K562 (cell line): ENCODE measurements at regions not wholly inside any gene's neighbourhood (a gene's known extent, or its start where the extent isn't known, plus 50 kb on each side); places are given as distances from the start of the nearest gene placed in this dataset.

Experiments used
- ATAC-seq: fragments of 200-7000 bp; cut with Tn5 transposase; 3 replicates; pipeline ENCODE4 v1.9.1; 2020; ENCODE audit warnings: moderate library complexity
- BruUV-seq: library from RNA; stranded (reverse); fragments of 400-500 nt; replicated peaks from 2 replicates; lab custom pipeline; 2021; lab: Mats Ljungman, UMichigan
- CTCF ChIA-PET: fragments of 300-600 bp; formaldehyde crosslinking; extraction: SDS; loops from one replicate; lab custom pipeline; 2021; ENCODE audit warnings: low intra/inter-chr PET ratio; lab: Yijun Ruan, JAX
- POLR2A ChIA-PET: fragments of 300-600, 350-650 bp; sonication (Branson Sonifier 250); formaldehyde crosslinking; extraction: SDS; loops from one replicate; lab custom pipeline; 2021; ENCODE audit warnings: antibody characterized with exemption, inconsistent platforms; lab: Yijun Ruan, JAX
- DNase-seq, 4 experiments: peaks; one replicate each; pipeline versions ENCODE4 v3.0.0 to v3.0.0-alpha.2; 2011 to 2018; ENCODE audit warnings: low spot score in 3 of 4, mixed read lengths in 3 of 4; ENCODE audit errors: extremely low read depth in 1 of 4
- FAIRE-seq: peaks from 2 replicates; lab custom pipeline; 2011; peaks lifted over from hg19 to GRCh38; lab: Jason Lieb, UNC
- H2AFZ ChIP-seq: 2 replicates; pipeline ENCODE4 v1.6.0; 2011; ENCODE audit warnings: low read depth, low read length, control low read depth, inconsistent platforms
- H3K27ac ChIP-seq: fragments of 200-600 bp; 3 replicates; pipeline ENCODE4 v1.8.0; 2011; ENCODE audit warnings: low read depth, mild to moderate bottlenecking, control low read depth, inconsistent platforms, low read length, moderate library complexity, mixed read lengths; ENCODE audit errors: extremely low read depth
- H3K27me3 ChIP-seq, 2 experiments: fragments of 300-600 bp in 1 of 2; 2 replicates in 1 of 2; 3 replicates in 1 of 2; pipeline versions ENCODE4 v1.6.0 to v1.8.0; 2011; ENCODE audit warnings: inconsistent platforms in 2 of 2, low read length in 2 of 2, mild to moderate bottlenecking in 1 of 2, mixed read lengths in 1 of 2, moderate library complexity in 1 of 2; ENCODE audit not compliant: control insufficient read depth in 2 of 2, insufficient read depth in 2 of 2
- H3K36me3 ChIP-seq: fragments of 300-600 bp; 3 replicates; pipeline ENCODE4 v1.8.0; 2011; ENCODE audit warnings: mild to moderate bottlenecking, low read length, inconsistent platforms; ENCODE audit not compliant: control insufficient read depth, insufficient read depth
- H3K4me1 ChIP-seq, 2 experiments: fragments of 200-600 bp in 1 of 2; replicated peaks in 1 of 2; 2 replicates in 1 of 2; 3 replicates in 1 of 2; pipeline versions ENCODE4 v1.5.1 to v1.8.0; 2011; ENCODE audit warnings: inconsistent platforms in 2 of 2, low read length in 2 of 2, mild to moderate bottlenecking in 1 of 2, mixed read lengths in 1 of 2, moderate library complexity in 1 of 2; ENCODE audit not compliant: control insufficient read depth in 2 of 2, insufficient read depth in 2 of 2
- H3K4me2 ChIP-seq: 2 replicates; pipeline ENCODE4 v1.6.1; 2011; ENCODE audit warnings: low read length, control low read depth, inconsistent platforms, mixed read lengths; ENCODE audit not compliant: insufficient read depth
- H3K4me3 ChIP-seq: fragments of 200-600 bp; sonication (generic), shearing (Covaris generic); 2 replicates; pipeline ENCODE4 v1.5.1; 2016; ENCODE audit warnings: control low read depth, inconsistent platforms
- H3K79me2 ChIP-seq: fragments of 200-600 bp; 3 replicates; pipeline ENCODE4 v1.8.0; 2011; ENCODE audit warnings: low read length, inconsistent platforms; ENCODE audit not compliant: control insufficient read depth, insufficient read depth
- H3K9ac ChIP-seq, 2 experiments: 2 replicates each; pipeline versions ENCODE4 v1.6.0 to v1.6.1; 2011; ENCODE audit warnings: low read depth in 2 of 2, low read length in 2 of 2, control low read depth in 1 of 2, inconsistent platforms in 1 of 2, mild to moderate bottlenecking in 1 of 2, mixed read lengths in 1 of 2; ENCODE audit not compliant: insufficient read depth in 1 of 2
- H3K9me1 ChIP-seq: one replicate; pipeline ENCODE4 v1.6.0; 2011; ENCODE audit warnings: inconsistent platforms, mild to moderate bottlenecking, low read length, moderate library complexity; ENCODE audit not compliant: control insufficient read depth, insufficient read depth
- H3K9me3 ChIP-seq: replicated peaks from 2 replicates; pipeline ENCODE4 v1.5.1; 2011; ENCODE audit warnings: low read depth, low read length, inconsistent platforms; ENCODE audit not compliant: control insufficient read depth, insufficient read depth
- H4K20me1 ChIP-seq: replicated peaks from 2 replicates; pipeline ENCODE4 v1.6.1; 2011; ENCODE audit warnings: low read length, inconsistent platforms, mixed read lengths; ENCODE audit not compliant: control insufficient read depth, insufficient read depth
- C11orf30 ChIP-seq: fragments of 450-650 bp; IDR thresholded peaks from 2 replicates; pipeline ENCODE4 v1.6.1; 2016; ENCODE audit warnings: low read depth, mild to moderate bottlenecking
- DIDO1 ChIP-seq: fragments of 450-650 bp; IDR thresholded peaks from 2 replicates; pipeline ENCODE4 v1.6.1; 2016; ENCODE audit warnings: low read depth, missing biosample characterization, missing genetic modification characterization
- HNRNPK ChIP-seq: fragments of 200-400 bp; formaldehyde crosslinking; IDR thresholded peaks from one replicate; pipeline ENCODE4 v1.6.1; 2018; ENCODE audit warnings: mild to moderate bottlenecking, low read depth, low read length; ENCODE audit not compliant: poor library complexity, severe bottlenecking
- OTX1 ChIP-seq: fragments of 450-650 bp; formaldehyde crosslinking; IDR thresholded peaks from 2 replicates; pipeline ENCODE4 v1.4.0; 2022; ENCODE audit warnings: mild to moderate bottlenecking
- WGBS: fragments of 100-300 bp; shearing (Covaris generic); methylation state at CpG from one replicate; pipeline ENCODE4 v1.1.6; 2016; ENCODE audit warnings: low coverage, mixed read lengths; ENCODE audit not compliant: insufficient coverage; ENCODE audit errors: missing lambda C conversion rate; 5-methylcytosine and 5-hydroxymethylcytosine counted together
- in situ Hi-C: fragments of 300-500 bp; cut with MboI; formaldehyde crosslinking; loops from 4 replicates; pipeline ENCODE4 v1.15.0; 2018; ENCODE audit warnings: inconsistent platforms, mixed read lengths
- intact Hi-C: fragments of 100-400 bp; cut with micrococcal nuclease; formaldehyde crosslinking; loops from 2 replicates; pipeline ENCODE4 v1.14.2; 2022

GRCh38 chr5:125630237-125630636 is 793.0 kb upstream of the GRAMD2B start:
- ChIA-PET POLR2A (no interaction called here), CTCF (no interaction called here)
- DNase-seq (no peak), FAIRE-seq (no peak), ATAC-seq (no peak)
- Histone ChIP-seq H2AFZ (no peak overlapping the region), H3K36me3 (no peaks in the 10 kb centered on the region), H3K4me1 (no peaks in the 10 kb centered on the region), H3K27ac (no peak overlapping the region), H3K4me3 (no peak overlapping the region), H3K9ac (no peak overlapping the region), H4K20me1 (no peaks in the 10 kb centered on the region), H3K9me1 (no peaks in the 10 kb centered on the region), H3K9me3 (no peaks in the 10 kb centered on the region), H3K79me2 (no peaks in the 10 kb centered on the region), H3K4me2 (no peak overlapping the region), H3K27me3 (no peaks in the 10 kb centered on the region)
- intact Hi-C loops = no loop called here
- BruUV-seq = no TSS peak
- TF ChIP-seq OTX1 (CRISPR knock-in tag) = no peak
- peak; percentile 19; the same call in 1 of the 2 replicates for TF ChIP-seq C11orf30
- in situ Hi-C loops = no loop called here
- WGBS = 4% methylated on average over 1 of the region's 1 CpG

GRCh38 chr5:125633523-125633922 is 789.7 kb upstream of the GRAMD2B start:
- no peak overlapping the region for H2AFZ ChIP-seq
- FAIRE-seq = no peak
- H3K4me1 ChIP-seq = no peaks in the 10 kb centered on the region
- no peaks in the 10 kb centered on the region for H3K36me3 ChIP-seq
- H3K9me1 ChIP-seq = no peaks in the 10 kb centered on the region
- intact Hi-C loops (no loop called here), in situ Hi-C loops (no loop called here)
- H4K20me1 ChIP-seq = no peaks in the 10 kb centered on the region
- no peaks in the 10 kb centered on the region for H3K79me2 ChIP-seq
- 0% methylated on average over 1 of the region's 1 CpG for WGBS
- TF ChIP-seq DIDO1 = no peak
- peak; percentile 91 for TF ChIP-seq HNRNPK
- ChIA-PET CTCF (no interaction called here), POLR2A (no interaction called here)
- DNase-seq = no peak
- H3K9ac ChIP-seq = no peak overlapping the region
- no peak overlapping the region for H3K27ac ChIP-seq
- no TSS peak for BruUV-seq
- ATAC-seq = no peak
- H3K9me3 ChIP-seq = no peaks in the 10 kb centered on the region; the same call in 1 of the 2 replicates
- H3K27me3 ChIP-seq = no peaks in the 10 kb centered on the region
- no peak overlapping the region for H3K4me2 ChIP-seq
- H3K4me3 ChIP-seq = no peak overlapping the region
